AG04449 (cell line): ENCODE measurements at regions not wholly inside any gene's neighbourhood (a gene's known extent, or its start where the extent isn't known, plus 50 kb on each side); places are given as distances from the start of the nearest gene placed in this dataset.

ENCODE experiments used
- CTCF ChIA-PET: fragments of 350-600 bp; formaldehyde crosslinking; extraction: SDS; loops from one replicate; lab custom pipeline; 2021; ENCODE audit warnings: antibody characterized with exemption; lab: Yijun Ruan, JAX
- POLR2A ChIA-PET: fragments of 400-600, 350-600 bp; formaldehyde crosslinking; extraction: SDS; loops from one replicate; lab custom pipeline; 2020; ENCODE audit warnings: antibody characterized with exemption, inconsistent platforms; lab: Yijun Ruan, JAX
- DNase-seq: peaks from one replicate; pipeline ENCODE4 v3.0.0-alpha.2; 2010; ENCODE audit warnings: low read depth, low spot score
- H3K4me3 ChIP-seq: 2 replicates; pipeline ENCODE4 v1.5.1; 2011; ENCODE audit warnings: low read depth, mild to moderate bottlenecking, control low read depth, low read length
- CTCF ChIP-seq: IDR thresholded peaks from one replicate; pipeline ENCODE4 v1.5.1; 2011; ENCODE audit warnings: mild to moderate bottlenecking, moderate library complexity, low read length, control low read depth, inconsistent platforms; ENCODE audit not compliant: insufficient read depth; ENCODE audit errors: missing control alignments

GRCh38 chr5:13574574-13574973, 369.9 kb downstream of the DNAH5 start:
- no peak for DNase-seq
- TF ChIP-seq CTCF = no peak
- no peak overlapping the region for H3K4me3 ChIP-seq
- CTCF ChIA-PET = no interaction called here
- POLR2A ChIA-PET = no interaction called here

GRCh38 chr5:13572163-13572562, 372.3 kb downstream of the DNAH5 start:
- DNase-seq = no peak
- ChIA-PET POLR2A (no interaction called here), CTCF (no interaction called here)
- TF ChIP-seq CTCF = no peak
- no peak overlapping the region for H3K4me3 ChIP-seq

- ChIA-PET POLR2A (no interaction called here), CTCF (interaction anchor here (1.4 kb wide), 1 partner anchor 15 kb away, joined by 4 read pairs; no protein-coding TSS in a partner anchor)
- no peak for DNase-seq
- no peak overlapping the region for H3K4me3 ChIP-seq
- TF ChIP-seq CTCF = no peak
Observed at GRCh38 chr5:13569090-13569715, 375.3 kb downstream of the DNAH5 start.

- TF ChIP-seq CTCF = no peak
- POLR2A ChIA-PET = no interaction called here
- H3K4me3 ChIP-seq = no peak overlapping the region
- DNase-seq = peak; percentile 17
- CTCF ChIA-PET = no interaction called here
Observed at GRCh38 chr5:13567819-13568218, 376.7 kb downstream of the DNAH5 start.

- TF ChIP-seq CTCF = no peak
- ChIA-PET POLR2A (interaction anchor here (0.7 kb wide), 2 partner anchors 11 to 209 kb away, joined by 3 read pairs; no protein-coding TSS in a partner anchor), CTCF (interaction anchor here (0.8 kb wide), 1 partner anchor 88 kb away, joined by 4 read pairs; no protein-coding TSS in a partner anchor)
- H3K4me3 ChIP-seq = no peak overlapping the region
- peak; percentile 23 for DNase-seq
Observed at GRCh38 chr5:13566871-13567339, 377.6 kb downstream of the DNAH5 start.

- POLR2A ChIA-PET = no interaction called here
- H3K4me3 ChIP-seq = no peak overlapping the region
- TF ChIP-seq CTCF = no peak
- no peak for DNase-seq
- CTCF ChIA-PET = no interaction called here
Observed at GRCh38 chr5:13558408-13558807, 386.1 kb downstream of the DNAH5 start.
